Retinal pigment epithelial cell (primary cell): ENCODE measurements at regions not wholly inside any gene's neighbourhood (a gene's known extent, or its start where the extent isn't known, plus 50 kb on each side); places are given as distances from the start of the nearest gene placed in this dataset.
"Not testable (repeated sequence)": the region's sequence is repeated elsewhere in the genome, so short reads cannot be mapped to it uniquely, and the experiment has no call there.

Experiments used
- DNase-seq: peaks from one replicate; pipeline ENCODE4 v3.0.0-alpha.2; 2010; ENCODE audit warnings: low read depth
- H3K4me3 ChIP-seq: 2 replicates; pipeline ENCODE4 v1.5.1; 2011; ENCODE audit warnings: mild to moderate bottlenecking, low read length, control low read depth, moderate library complexity
- TF ChIP-seq, protein P1 (sequence below): conservative IDR thresholded peaks from 2 replicates; pipeline ENCODE4 v1.5.1; 2011; ENCODE audit warnings: low read depth, low read length, control low read depth, inconsistent platforms

- no peak for DNase-seq
- TF ChIP-seq, protein P1, sequence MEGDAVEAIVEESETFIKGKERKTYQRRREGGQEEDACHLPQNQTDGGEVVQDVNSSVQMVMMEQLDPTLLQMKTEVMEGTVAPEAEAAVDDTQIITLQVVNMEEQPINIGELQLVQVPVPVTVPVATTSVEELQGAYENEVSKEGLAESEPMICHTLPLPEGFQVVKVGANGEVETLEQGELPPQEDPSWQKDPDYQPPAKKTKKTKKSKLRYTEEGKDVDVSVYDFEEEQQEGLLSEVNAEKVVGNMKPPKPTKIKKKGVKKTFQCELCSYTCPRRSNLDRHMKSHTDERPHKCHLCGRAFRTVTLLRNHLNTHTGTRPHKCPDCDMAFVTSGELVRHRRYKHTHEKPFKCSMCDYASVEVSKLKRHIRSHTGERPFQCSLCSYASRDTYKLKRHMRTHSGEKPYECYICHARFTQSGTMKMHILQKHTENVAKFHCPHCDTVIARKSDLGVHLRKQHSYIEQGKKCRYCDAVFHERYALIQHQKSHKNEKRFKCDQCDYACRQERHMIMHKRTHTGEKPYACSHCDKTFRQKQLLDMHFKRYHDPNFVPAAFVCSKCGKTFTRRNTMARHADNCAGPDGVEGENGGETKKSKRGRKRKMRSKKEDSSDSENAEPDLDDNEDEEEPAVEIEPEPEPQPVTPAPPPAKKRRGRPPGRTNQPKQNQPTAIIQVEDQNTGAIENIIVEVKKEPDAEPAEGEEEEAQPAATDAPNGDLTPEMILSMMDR: no peak
- no peak overlapping the region for H3K4me3 ChIP-seq
Observed at GRCh38 chr15:69615736-69616135, 163.1 kb downstream of the RPLP1 start.

GRCh38 chr15:69616558-69616957, 163.9 kb downstream of the RPLP1 start:
- TF ChIP-seq, protein P1: no peak
- H3K4me3 ChIP-seq: no peak overlapping the region
- DNase-seq: no peak

- H3K4me3 ChIP-seq, DNase-seq: not testable (repeated sequence)
Observed at GRCh38 chr15:69617144-69617543, 164.5 kb downstream of the RPLP1 start.

- TF ChIP-seq, protein P1: no peak
- DNase-seq: no peak
- no peak overlapping the region for H3K4me3 ChIP-seq
Observed at GRCh38 chr15:69623392-69624154, 171.0 kb downstream of the RPLP1 start.

DNA sequence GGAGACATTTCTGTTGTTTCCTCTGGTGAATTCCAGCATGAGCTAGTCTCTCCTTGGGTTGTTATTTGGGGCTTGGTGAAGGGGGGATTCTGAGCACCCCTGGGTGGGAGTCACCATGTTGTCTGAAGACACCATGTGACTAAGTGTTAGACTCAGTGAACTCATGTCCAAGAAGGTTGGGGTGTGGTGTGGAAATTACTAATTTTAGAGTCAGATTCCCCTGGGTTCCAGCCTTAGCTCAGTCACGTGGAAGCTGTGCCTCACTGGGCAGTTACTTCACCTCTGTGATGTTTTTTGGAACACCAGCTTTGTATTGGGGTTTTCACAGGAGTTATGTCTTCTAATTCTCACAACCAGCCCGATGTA, 171.5 kb downstream of the RPLP1 start:
- no peak for DNase-seq
- TF ChIP-seq, protein P1: no peak
- no peak overlapping the region for H3K4me3 ChIP-seq

DNA sequence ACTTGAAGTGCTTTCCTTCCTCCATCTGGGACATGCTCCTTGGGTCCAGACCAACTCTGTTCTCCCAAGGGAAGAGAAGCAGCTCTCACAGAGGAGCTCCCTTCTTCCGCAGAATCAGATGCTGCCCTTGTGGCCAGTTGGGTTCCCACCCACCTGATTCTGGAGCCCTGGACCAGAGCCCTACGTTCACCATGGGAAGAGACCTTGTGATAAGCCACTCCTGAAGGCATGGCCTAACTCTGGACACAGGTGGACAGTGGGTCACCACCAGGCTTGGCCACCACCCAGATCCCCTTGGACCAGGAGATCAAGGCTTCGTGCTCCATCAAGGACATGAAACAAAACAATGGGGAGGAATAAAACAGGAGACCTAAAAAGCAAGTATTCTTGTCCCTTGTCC, 172.2 kb downstream of the RPLP1 start:
- no peak for DNase-seq
- no peak overlapping the region for H3K4me3 ChIP-seq
- TF ChIP-seq, protein P1: no peak

DNA sequence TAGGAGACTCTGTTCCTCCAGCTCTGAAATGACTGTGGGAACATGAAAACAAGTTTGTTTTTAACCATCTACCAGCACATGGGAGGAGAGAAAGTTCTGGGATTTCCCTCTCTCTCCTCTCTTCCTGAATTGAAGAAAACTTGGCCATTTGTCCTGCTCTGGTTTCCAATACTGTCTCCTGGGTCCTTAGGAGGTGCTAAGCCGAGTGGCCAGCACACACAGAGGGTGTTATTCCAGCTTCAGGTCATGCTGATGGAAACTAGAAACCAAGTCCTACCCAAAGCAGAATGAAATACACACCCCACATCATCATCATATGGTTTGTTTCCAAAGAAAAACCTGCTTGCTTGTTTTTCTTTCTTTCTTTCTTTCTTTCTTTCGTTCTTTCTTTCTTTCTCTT, 172.7 kb downstream of the RPLP1 start:
- no peak for DNase-seq
- TF ChIP-seq, protein P1: no peak
- no peak overlapping the region for H3K4me3 ChIP-seq
